Tibial nerve (tissue), 4 donors: ENCODE measurements at regions not wholly inside any gene's neighbourhood (a gene's known extent, or its start where the extent isn't known, plus 50 kb on each side); places are given as distances from the start of the nearest gene placed in this dataset.
"Not testable (repeated sequence)": the region's sequence is repeated elsewhere in the genome, so short reads cannot be mapped to it uniquely, and the experiment has no call there.

ENCODE experiments used
- EP300 ChIP-seq, 2 donors: sonication (generic); formaldehyde crosslinking; IDR thresholded peaks; one replicate each; pipeline ENCODE4 v1.6.1; 2017; ENCODE audit warnings: antibody characterized with exemption in 2 of 2, mild to moderate bottlenecking in 1 of 2
- POLR2A ChIP-seq, 2 donors: fragments of 450-650 bp; IDR thresholded peaks; one replicate each; pipeline ENCODE4 v1.6.1; 2017; ENCODE audit warnings: antibody characterized with exemption in 2 of 2, mild to moderate bottlenecking in 2 of 2, moderate library complexity in 2 of 2
- TF ChIP-seq, protein P1 (sequence below), 5 experiments: fragments of 200-600 bp in 3 of 5; fragments of 450-650 bp in 2 of 5; sonication (generic) in 3 of 5; IDR thresholded peaks; one replicate each; pipeline ENCODE4 v1.5.1; 2016 to 2019; ENCODE audit warnings: antibody characterized with exemption in 5 of 5, mild to moderate bottlenecking in 3 of 5, moderate library complexity in 2 of 5

DNA sequence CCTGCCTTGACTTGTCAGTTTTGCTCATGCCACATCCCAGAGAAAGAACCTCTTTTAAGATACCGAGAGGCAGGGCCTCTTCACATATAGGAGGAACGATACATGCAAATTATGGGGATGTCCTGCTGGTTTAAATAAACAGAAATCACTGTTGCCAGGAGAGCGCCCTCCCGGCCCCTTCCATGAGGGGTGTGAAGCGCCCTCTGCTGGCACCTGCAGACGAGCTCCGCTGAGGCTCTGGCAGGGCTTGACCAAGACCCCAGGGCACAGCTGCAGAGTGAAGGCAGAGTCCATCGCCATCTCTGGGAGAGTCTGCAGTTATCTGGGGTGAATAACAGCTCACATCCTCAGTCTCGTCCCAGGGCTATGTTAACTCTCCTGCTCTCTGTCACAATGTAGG lies 468.8 kb downstream of the RPIA start:
- TF ChIP-seq, protein P1, sequence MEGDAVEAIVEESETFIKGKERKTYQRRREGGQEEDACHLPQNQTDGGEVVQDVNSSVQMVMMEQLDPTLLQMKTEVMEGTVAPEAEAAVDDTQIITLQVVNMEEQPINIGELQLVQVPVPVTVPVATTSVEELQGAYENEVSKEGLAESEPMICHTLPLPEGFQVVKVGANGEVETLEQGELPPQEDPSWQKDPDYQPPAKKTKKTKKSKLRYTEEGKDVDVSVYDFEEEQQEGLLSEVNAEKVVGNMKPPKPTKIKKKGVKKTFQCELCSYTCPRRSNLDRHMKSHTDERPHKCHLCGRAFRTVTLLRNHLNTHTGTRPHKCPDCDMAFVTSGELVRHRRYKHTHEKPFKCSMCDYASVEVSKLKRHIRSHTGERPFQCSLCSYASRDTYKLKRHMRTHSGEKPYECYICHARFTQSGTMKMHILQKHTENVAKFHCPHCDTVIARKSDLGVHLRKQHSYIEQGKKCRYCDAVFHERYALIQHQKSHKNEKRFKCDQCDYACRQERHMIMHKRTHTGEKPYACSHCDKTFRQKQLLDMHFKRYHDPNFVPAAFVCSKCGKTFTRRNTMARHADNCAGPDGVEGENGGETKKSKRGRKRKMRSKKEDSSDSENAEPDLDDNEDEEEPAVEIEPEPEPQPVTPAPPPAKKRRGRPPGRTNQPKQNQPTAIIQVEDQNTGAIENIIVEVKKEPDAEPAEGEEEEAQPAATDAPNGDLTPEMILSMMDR (IDR thresholded peaks at IDR 0.05): peak in 1 of 5 experiments; percentile 11
- not testable (repeated sequence) for TF ChIP-seq POLR2A, EP300 (IDR thresholded peaks at IDR 0.05)
